ENCODE measurements at regions not wholly inside any gene's neighbourhood (a gene's known extent, or its start where the extent isn't known, plus 50 kb on each side); places are given as distances from the start of the nearest gene placed in this dataset.

- H3K27ac ChIP-seq (ENCODE audit: low read depth in 1 of 2, low read length in 1 of 2), result no peak overlapping the region
- H3K27me3 ChIP-seq (ENCODE audit: control insufficient read depth in 3 of 3, insufficient read depth in 3 of 3, low read length in 2 of 3), result no peaks in the 10 kb centered on the region
- 38 to 62% methylated on average over 5 of the region's 5 CpGs for WGBS, 2 donors
- H3K9ac ChIP-seq (ENCODE audit: insufficient read depth in 1 of 2, low read length in 2 of 2), result no peak overlapping the region
- ATAC-seq (ENCODE audit: insufficient read depth, low FRiP score) (no peak), DNase-seq (peak in 2 of 3 donors; percentile 66 to 72)
- H3K4me1 ChIP-seq (ENCODE audit: control insufficient read depth in 5 of 5, insufficient read depth in 5 of 5, low read length in 5 of 5), result peaks cover 0 to 4% (median 1%) of the 10 kb centered on the region in 5 donors
- TF ChIP-seq, protein P1, sequence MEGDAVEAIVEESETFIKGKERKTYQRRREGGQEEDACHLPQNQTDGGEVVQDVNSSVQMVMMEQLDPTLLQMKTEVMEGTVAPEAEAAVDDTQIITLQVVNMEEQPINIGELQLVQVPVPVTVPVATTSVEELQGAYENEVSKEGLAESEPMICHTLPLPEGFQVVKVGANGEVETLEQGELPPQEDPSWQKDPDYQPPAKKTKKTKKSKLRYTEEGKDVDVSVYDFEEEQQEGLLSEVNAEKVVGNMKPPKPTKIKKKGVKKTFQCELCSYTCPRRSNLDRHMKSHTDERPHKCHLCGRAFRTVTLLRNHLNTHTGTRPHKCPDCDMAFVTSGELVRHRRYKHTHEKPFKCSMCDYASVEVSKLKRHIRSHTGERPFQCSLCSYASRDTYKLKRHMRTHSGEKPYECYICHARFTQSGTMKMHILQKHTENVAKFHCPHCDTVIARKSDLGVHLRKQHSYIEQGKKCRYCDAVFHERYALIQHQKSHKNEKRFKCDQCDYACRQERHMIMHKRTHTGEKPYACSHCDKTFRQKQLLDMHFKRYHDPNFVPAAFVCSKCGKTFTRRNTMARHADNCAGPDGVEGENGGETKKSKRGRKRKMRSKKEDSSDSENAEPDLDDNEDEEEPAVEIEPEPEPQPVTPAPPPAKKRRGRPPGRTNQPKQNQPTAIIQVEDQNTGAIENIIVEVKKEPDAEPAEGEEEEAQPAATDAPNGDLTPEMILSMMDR (IDR thresholded peaks at IDR 0.05; ENCODE audit: control extremely low read depth, extremely low read depth), result peak; percentile 50
- H3K4me3 ChIP-seq, result no peak overlapping the region
- H3K9me3 ChIP-seq (ENCODE audit: control insufficient read depth in 4 of 4, insufficient read depth in 3 of 4, low read length in 3 of 4), result no peaks in the 10 kb centered on the region
- H3K36me3 ChIP-seq (ENCODE audit: control insufficient read depth in 4 of 4, insufficient read depth in 4 of 4, low read length in 4 of 4), result no peaks in the 10 kb centered on the region
Measured at GRCh38 chr2:190804182-190804795, 76.3 kb upstream of the GLS start.

- Histone ChIP-seq H3K36me3 (ENCODE audit: control insufficient read depth in 4 of 4, insufficient read depth in 4 of 4, low read length in 4 of 4) (no peaks in the 10 kb centered on the region), H3K27ac (ENCODE audit: low read depth in 1 of 2, low read length in 1 of 2) (no peak overlapping the region), H3K27me3 (ENCODE audit: control insufficient read depth in 3 of 3, insufficient read depth in 3 of 3, low read length in 2 of 3) (no peaks in the 10 kb centered on the region), H3K4me1 (ENCODE audit: control insufficient read depth in 5 of 5, insufficient read depth in 5 of 5, low read length in 5 of 5) (peaks cover 0 to 5% (median 1%) of the 10 kb centered on the region in 5 donors), H3K9me3 (ENCODE audit: control insufficient read depth in 4 of 4, insufficient read depth in 3 of 4, low read length in 3 of 4) (no peaks in the 10 kb centered on the region), H3K9ac (ENCODE audit: insufficient read depth in 1 of 2, low read length in 2 of 2) (no peak overlapping the region), H3K4me3 (no peak overlapping the region)
- WGBS, 2 donors, result 63 to 64% methylated on average over 1 of the region's 1 CpG
- ATAC-seq (ENCODE audit: insufficient read depth, low FRiP score), result no peak
- TF ChIP-seq, protein P1 (IDR thresholded peaks at IDR 0.05; ENCODE audit: control extremely low read depth, extremely low read depth), result no peak
- no peak for DNase-seq
Measured at GRCh38 chr2:190805126-190805525, 75.5 kb upstream of the GLS start.

- no peak for ATAC-seq (ENCODE audit: insufficient read depth, low FRiP score)
- Histone ChIP-seq H3K4me3 (no peak overlapping the region), H3K36me3 (ENCODE audit: control insufficient read depth in 4 of 4, insufficient read depth in 4 of 4, low read length in 4 of 4) (no peaks in the 10 kb centered on the region), H3K9ac (ENCODE audit: insufficient read depth in 1 of 2, low read length in 2 of 2) (no peak overlapping the region), H3K27ac (ENCODE audit: low read depth in 1 of 2, low read length in 1 of 2) (peak overlapping the region in 1 of 2 donors; percentile 34), H3K9me3 (ENCODE audit: control insufficient read depth in 4 of 4, insufficient read depth in 3 of 4, low read length in 3 of 4) (no peaks in the 10 kb centered on the region), H3K27me3 (ENCODE audit: control insufficient read depth in 3 of 3, insufficient read depth in 3 of 3, low read length in 2 of 3) (no peaks in the 10 kb centered on the region), H3K4me1 (ENCODE audit: control insufficient read depth in 5 of 5, insufficient read depth in 5 of 5, low read length in 5 of 5) (peaks cover 0 to 5% (median 3%) of the 10 kb centered on the region in 5 donors)
- no peak for DNase-seq
- TF ChIP-seq, protein P1 (IDR thresholded peaks at IDR 0.05; ENCODE audit: control extremely low read depth, extremely low read depth), result no peak
- WGBS, 2 donors, result 68 to 73% methylated on average over 3 of the region's 3 CpGs
Measured at GRCh38 chr2:190805843-190806242, 74.8 kb upstream of the GLS start.

GRCh38 chr2:190807886-190808285 lies 72.7 kb upstream of the GLS start:
- H3K36me3 ChIP-seq (ENCODE audit: control insufficient read depth in 4 of 4, insufficient read depth in 4 of 4, low read length in 4 of 4), result no peaks in the 10 kb centered on the region
- no peaks in the 10 kb centered on the region for H3K9me3 ChIP-seq (ENCODE audit: control insufficient read depth in 4 of 4, insufficient read depth in 3 of 4, low read length in 3 of 4)
- no peak overlapping the region for H3K27ac ChIP-seq (ENCODE audit: low read depth in 1 of 2, low read length in 1 of 2)
- H3K4me3 ChIP-seq, result no peak overlapping the region
- no peak overlapping the region for H3K9ac ChIP-seq (ENCODE audit: insufficient read depth in 1 of 2, low read length in 2 of 2)
- TF ChIP-seq, protein P1 (IDR thresholded peaks at IDR 0.05; ENCODE audit: control extremely low read depth, extremely low read depth), result no peak
- 98 to 100% methylated on average over 2 of the region's 2 CpGs for WGBS, 2 donors
- H3K4me1 ChIP-seq (ENCODE audit: control insufficient read depth in 5 of 5, insufficient read depth in 5 of 5, low read length in 5 of 5), result peaks cover 0 to 5% (median 3%) of the 10 kb centered on the region in 5 donors
- no peaks in the 10 kb centered on the region for H3K27me3 ChIP-seq (ENCODE audit: control insufficient read depth in 3 of 3, insufficient read depth in 3 of 3, low read length in 2 of 3)
- DNase-seq (no peak), ATAC-seq (ENCODE audit: insufficient read depth, low FRiP score) (no peak)

Data from lung (tissue), 11 donors.